ENCODE measurements at regions not wholly inside any gene's neighbourhood (a gene's known extent, or its start where the extent isn't known, plus 50 kb on each side); places are given as distances from the start of the nearest gene placed in this dataset.
"Not testable (repeated sequence)": the region's sequence is repeated elsewhere in the genome, so short reads cannot be mapped to it uniquely, and the experiment has no call there.

DNA sequence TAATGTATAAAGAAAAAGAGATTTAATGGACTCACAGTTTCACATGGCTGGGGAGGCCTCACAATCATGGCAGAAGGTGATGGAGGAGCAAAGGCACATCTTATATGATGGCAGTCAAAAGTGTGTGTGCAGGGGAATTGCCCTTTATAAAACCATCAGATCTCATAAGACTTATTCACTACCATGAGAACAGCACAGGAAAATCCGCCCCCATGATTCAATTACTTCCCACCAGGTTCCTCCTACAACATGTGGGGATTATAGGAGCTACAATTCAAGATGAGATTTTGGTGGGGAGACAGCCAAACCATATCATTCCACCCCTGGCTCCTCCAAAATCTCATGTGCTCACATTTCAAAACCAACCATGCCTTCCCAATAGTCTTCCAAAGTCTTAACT, 82.5 kb upstream of the ANKRD1 start:
- DNase-seq (ENCODE audit: low spot score) = not testable (repeated sequence)

GRCh38 chr10:91005276-91005675, 84.4 kb upstream of the ANKRD1 start:
- not testable (repeated sequence) for DNase-seq (ENCODE audit: low spot score)

DNA sequence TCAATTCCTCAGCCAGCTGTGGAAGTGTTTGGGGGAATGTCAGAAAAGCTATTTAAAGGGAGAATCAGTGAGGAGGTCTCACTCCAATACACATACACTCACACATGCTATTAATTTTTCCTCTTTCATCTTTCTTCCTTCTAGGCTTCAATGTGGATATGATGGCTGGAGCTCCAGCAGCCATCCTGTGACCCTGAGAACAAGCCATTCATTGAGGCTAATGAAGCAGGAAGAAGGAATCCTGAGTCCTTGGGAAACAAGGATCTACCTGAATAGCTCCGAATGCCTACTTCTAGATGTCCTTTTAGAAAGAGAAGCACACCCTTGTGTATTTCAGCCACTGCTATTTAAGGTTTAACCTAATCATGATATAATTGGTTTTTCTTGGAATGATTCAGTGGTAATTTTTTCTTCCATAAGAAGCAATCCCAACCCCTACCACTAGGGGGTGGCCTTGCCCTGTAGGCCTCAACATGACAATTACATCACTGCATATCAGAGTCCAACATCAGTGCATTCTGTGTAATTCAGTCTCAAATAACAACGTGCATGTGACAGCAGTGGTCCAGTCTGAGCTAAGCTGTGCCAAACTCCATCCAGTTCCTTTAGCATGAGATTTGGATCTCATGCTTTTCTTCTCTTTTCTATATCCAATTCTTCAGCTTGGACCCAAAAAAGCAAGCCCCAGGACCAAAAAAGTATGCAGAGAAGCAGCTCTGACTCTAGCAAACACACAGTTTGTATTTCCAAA, 85.3 kb upstream of the ANKRD1 start:
- DNase-seq (ENCODE audit: low spot score) = no peak

DNA sequence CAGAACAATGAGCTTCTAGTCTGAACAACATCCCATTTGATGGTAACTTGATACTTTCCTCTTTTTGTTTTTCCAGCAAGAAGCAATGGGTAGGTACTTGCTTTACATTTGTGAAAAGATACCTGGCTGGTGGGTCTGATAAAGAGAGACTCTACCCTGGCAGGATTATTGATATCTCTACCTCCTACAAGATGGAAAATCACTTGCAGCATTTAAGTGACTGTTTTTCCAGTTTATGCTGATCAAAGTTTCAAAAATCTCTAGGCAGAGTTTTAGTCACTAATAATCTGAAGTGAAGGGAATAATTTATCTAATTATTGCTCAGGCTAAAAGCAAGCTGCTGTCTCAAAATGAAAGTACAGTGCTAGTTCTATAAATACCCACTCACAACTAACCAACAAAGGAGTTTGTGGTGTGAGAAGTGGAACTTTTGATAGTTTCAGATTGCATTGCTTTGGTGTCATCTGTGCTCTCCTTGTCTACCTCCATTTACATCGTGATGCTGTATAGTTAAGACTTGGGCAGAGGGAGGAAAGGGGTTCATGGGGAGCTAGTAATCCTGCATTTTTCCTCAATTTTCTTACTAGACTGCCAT, 86.0 kb upstream of the ANKRD1 start:
- no peak for DNase-seq (ENCODE audit: low spot score)

- no peak for DNase-seq (ENCODE audit: low spot score)
Measured at GRCh38 chr10:91007655-91008054, 86.8 kb upstream of the ANKRD1 start.

DNA sequence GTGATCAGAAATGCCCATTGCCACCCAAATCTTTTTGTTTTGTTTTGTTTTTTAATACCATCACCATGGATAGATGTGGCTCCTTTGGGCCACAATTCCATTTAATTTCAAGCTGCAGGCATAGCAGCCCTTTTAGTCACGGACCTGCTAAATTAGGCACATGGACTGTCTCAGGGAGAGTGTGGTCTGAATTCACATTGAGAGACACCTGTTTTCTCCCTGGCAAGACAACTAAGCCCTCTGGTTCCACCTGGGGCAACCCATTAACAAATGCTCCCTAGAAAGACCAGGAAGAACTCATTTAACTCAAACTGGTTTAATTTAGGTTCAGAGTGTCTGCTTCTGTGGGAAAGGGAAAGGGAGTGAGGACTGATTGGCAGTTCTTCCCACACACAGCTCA, 88.2 kb upstream of the ANKRD1 start:
- no peak for DNase-seq (ENCODE audit: low spot score)

DNA sequence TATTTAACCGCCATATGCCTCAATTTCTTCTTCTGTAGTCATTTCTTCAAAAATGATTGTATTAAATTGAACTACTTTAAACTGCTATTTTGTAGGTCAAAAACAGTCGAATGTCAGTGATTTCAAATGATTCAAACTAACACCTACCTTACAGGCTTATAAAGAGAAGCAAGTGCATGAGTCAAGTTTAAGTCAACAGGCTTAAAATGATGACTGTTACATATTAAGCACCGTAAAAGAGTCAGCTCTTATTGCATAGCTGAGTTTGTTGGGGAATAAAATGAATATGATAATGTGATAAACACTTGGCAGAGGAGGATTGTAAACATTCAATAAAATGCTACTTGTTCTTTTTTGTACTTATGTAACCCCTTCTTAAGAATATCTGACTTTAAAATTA, 90.1 kb upstream of the ANKRD1 start:
- no peak for DNase-seq (ENCODE audit: low spot score)

DNA sequence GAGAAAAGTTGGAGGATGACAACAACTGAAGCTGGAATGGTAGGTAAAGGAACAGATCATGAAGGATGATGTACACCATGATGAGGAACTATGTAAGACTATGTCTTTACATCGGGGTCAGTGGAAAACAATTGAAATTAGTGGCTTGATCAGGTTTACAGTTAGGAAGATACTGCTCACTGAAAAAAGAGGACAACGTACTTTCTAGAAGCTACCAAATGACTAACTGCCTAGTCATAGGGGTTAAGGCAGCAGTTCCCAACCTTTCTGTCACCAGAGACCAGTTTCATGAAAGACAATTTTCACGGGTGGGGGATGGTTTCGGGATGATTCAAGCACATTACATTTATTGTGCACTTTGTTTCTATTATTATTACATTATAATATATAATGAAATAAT, 91.6 kb upstream of the ANKRD1 start:
- DNase-seq (ENCODE audit: low spot score) = no peak

DNA sequence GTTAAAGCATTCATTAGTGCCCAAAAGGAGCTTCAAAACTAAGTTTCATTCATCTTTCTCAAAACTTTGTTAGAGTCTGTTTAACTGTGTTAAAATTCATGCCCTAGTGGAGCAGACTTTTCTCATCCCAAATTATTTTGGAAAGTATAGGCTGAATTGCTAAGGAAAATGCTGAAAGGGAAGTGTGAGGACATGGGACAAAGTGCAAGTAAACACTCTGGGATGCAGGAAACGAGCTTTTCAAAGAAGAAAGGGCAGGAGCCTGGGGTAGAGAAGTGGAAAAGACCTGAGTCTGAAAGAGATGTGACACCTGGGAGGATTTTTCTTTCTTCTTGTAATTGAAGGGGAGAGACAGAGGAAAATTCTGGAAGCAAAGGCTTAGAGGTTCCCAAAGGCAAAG, 93.1 kb upstream of the ANKRD1 start:
- DNase-seq (ENCODE audit: low spot score) = no peak

- DNase-seq (ENCODE audit: low spot score) = no peak
Measured at GRCh38 chr10:91017198-91017597, 96.3 kb upstream of the ANKRD1 start.

GRCh38 chr10:91021901-91022300, 101.0 kb upstream of the ANKRD1 start:
- DNase-seq (ENCODE audit: low spot score) = no peak

- no peak for DNase-seq (ENCODE audit: low spot score)
Measured at GRCh38 chr10:91022390-91022789, 101.5 kb upstream of the ANKRD1 start.

DNA sequence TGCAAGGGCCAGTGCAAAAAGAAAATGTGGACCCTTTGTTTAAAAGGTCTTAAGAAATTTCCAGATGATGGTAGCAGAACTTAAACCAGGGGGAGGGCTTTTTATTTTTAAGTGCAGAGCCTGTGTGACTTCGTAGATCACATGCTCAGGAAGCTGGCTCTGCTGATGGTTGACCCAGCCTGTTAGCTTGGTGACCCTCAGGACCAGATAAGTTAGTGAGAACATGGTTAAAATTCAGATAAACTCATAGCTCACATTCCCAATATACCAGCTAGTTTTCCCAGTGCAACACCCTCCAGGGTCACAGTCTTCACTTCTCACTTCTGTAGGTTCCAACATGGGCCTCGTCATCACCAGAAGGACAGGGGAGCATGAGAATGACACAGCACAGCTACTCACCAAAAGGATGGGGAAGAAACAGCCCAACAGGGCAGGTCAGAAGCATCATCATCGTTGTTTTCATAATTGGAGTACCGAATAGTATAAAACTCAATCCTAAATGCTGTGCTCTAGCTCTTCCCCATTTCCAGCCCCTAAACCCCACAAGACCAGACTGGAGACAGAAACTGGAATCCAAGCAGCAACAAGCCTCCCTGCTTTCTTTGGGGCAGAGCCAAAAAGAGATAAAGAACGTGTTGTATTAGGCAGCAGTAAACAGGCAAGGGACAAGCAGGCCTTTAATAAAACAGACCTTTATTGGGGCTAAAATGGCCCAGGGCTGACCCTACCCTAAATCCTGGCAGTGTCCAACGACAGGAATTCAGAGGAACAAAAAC, 102.2 kb upstream of the ANKRD1 start:
- peak; percentile 72 for DNase-seq (ENCODE audit: low spot score)

DNA sequence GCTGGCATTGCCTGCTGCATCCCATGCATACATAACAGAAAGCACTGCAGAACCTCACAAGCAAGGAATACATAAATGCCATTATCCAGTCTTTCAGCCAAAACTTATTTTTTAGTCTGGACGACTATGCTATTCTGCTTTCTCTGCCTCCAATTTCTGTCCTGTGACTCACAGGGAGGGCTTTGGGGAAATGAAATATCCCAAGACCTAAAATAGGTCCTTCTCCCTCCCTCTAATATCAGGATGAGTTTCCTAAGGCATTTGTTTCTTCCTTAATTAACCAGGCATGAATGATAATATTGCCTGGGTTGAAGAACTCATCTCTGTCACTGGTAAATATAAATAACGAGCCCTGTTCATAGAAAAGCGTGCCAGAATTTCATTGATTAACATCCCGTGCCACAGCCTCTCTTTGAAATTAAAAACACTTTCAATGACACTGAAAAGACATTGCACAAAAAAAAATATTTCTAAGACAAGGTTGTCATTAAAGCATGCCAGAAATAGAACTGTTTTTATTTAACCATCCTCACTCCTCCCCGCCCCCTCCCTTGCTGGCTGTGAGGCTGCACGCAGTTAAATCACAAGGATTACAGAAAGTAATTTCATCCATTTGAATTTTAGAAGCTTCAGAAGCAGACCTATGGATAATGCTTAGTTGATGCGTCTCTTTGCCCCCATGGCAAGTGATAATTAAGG, 103.0 kb upstream of the ANKRD1 start:
- no peak for DNase-seq (ENCODE audit: low spot score)

- no peak for DNase-seq (ENCODE audit: low spot score)
Measured at GRCh38 chr10:91024541-91024940, 103.7 kb upstream of the ANKRD1 start.

DNA sequence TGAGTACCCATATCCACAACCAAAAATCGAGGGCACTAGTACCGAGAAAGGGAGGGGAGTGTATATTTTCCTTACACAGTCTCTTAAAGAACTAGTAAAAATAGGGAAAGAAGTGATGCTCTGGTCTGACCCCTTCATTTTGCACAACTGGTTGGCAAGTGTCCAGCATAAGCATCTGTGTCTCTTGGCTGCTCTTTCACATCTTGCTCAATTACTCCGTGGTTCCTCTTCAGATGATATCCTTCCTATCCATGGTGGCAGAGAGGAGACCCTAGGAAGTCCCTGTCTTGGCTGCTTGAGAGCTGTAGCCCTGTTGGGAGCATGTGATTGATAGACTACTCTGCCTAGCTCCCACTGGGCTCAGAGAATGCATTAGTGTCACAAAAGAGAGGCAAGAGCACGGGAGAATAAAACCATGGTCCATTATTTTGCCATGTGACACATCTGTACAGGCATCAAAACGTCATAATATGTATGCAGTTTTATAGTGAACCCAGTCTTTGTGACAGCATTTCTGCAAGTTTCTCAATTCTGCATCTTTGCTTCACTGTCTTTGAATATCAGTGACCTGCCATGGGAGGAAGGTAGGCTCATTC, 111.8 kb upstream of the ANKRD1 start:
- DNase-seq (ENCODE audit: low spot score) = no peak

- no peak for DNase-seq (ENCODE audit: low spot score)
Measured at GRCh38 chr10:91033324-91033950, 112.5 kb upstream of the ANKRD1 start.

DNA sequence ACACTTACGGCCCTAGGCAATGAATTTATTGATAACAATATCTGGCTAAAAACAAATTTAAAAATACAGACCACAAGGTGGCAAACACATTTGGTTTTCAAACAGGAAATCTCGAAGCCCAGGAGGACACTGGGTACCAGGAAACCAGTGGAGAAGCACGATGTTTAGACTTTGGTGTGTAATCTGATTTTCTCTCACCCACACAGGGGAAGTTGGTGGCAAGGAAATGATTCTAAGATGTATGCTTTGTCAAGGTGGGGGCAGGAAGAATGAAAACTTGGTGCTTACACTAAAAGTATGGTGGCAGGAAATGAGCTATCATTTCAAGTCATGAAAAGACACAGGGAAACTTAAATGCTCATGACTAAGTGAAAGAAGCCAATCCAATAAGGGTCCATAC, 113.2 kb upstream of the ANKRD1 start:
- DNase-seq (ENCODE audit: low spot score) = no peak

- peak; percentile 70 for DNase-seq (ENCODE audit: low spot score)
Measured at GRCh38 chr10:91034494-91035159, 113.7 kb upstream of the ANKRD1 start.

DNA sequence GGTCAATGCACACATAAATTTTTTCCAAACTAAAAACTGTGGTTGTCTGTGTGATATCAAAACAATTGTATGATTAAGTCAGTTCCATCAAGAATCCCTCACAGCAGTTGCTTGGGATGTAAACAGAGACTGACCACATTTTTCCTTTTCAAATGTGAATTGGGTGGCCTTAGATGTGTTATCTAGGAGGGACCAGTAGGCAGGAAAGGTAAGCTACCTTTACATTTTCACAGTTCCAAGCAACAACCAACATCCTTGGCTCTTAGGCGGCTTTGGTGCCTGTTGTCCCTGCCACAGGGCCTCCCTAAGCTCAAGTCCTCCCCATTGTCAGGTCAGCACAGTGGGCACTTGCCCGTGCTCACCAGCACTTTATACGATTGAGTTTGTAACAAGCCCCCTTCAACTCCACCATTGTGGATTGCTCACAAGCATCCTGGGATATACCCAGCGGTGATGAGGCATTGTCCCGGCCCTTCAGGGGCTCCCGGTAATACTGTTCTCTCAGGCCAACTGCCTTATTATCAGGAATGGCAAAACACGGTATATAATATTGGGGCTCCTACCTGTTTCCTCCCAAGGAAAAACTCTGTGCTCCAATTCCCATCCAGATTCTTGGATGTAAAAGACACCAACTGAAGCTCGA, 114.9 kb upstream of the ANKRD1 start:
- no peak for DNase-seq (ENCODE audit: low spot score)
